Activated T-cell treated with anti-CD3 and anti-CD28 coated beads, Interleukin-2, amount 50 U/mL, for 24 hours (primary cell): ENCODE measurements at regions not wholly inside any gene's neighbourhood (a gene's known extent, or its start where the extent isn't known, plus 50 kb on each side); places are given as distances from the start of the nearest gene placed in this dataset.

ENCODE experiments used
- DNase-seq: peaks from one replicate; pipeline ENCODE4 v3.0.0-alpha.2; 2020
- H3K27ac Mint-ChIP-seq: 2 replicates; pipeline ENCODE4 v1.8.0; 2020; ENCODE audit warnings: mild to moderate bottlenecking, mixed read lengths
- H3K27me3 Mint-ChIP-seq: 2 replicates; pipeline ENCODE4 v1.8.0; 2020; ENCODE audit warnings: mixed read lengths
- H3K36me3 Mint-ChIP-seq: 2 replicates; pipeline ENCODE4 v1.8.0; 2020; ENCODE audit warnings: low read depth, mixed read lengths
- H3K4me1 Mint-ChIP-seq: 2 replicates; pipeline ENCODE4 v1.8.0; 2020; ENCODE audit warnings: low read depth, mixed read lengths
- H3K4me3 Mint-ChIP-seq: 2 replicates; pipeline ENCODE4 v1.8.0; 2020; ENCODE audit warnings: mild to moderate bottlenecking, moderate library complexity, mixed read lengths
- H3K9me3 Mint-ChIP-seq: 2 replicates; pipeline ENCODE4 v1.8.0; 2020; ENCODE audit warnings: mixed read lengths

GRCh38 chr16:72426386-72426785 lies 254.4 kb upstream of the PMFBP1 start:
- peaks cover 16% of the 10 kb centered on the region for H3K9me3 Mint-ChIP-seq
- H3K4me1 Mint-ChIP-seq: no peaks in the 10 kb centered on the region
- no peak for DNase-seq
- no peaks in the 10 kb centered on the region for H3K27me3 Mint-ChIP-seq
- peaks cover 16% of the 10 kb centered on the region for H3K36me3 Mint-ChIP-seq
- H3K27ac Mint-ChIP-seq: no peak overlapping the region
- H3K4me3 Mint-ChIP-seq: no peak overlapping the region

- H3K4me3 Mint-ChIP-seq: no peak overlapping the region
- DNase-seq: no peak
- peaks cover 16% of the 10 kb centered on the region for H3K36me3 Mint-ChIP-seq
- H3K9me3 Mint-ChIP-seq: peaks cover 18% of the 10 kb centered on the region
- H3K27me3 Mint-ChIP-seq: no peaks in the 10 kb centered on the region
- no peak overlapping the region for H3K27ac Mint-ChIP-seq
- H3K4me1 Mint-ChIP-seq: no peaks in the 10 kb centered on the region
Measured at GRCh38 chr16:72425571-72426341, 253.8 kb upstream of the PMFBP1 start.

GRCh38 chr16:72424757-72425156 lies 252.8 kb upstream of the PMFBP1 start:
- Mint-ChIP-seq H3K9me3 (peaks cover 18% of the 10 kb centered on the region), H3K27ac (no peak overlapping the region), H3K4me3 (no peak overlapping the region), H3K36me3 (peaks cover 16% of the 10 kb centered on the region), H3K27me3 (no peaks in the 10 kb centered on the region), H3K4me1 (no peaks in the 10 kb centered on the region)
- no peak for DNase-seq

GRCh38 chr16:72422308-72422897 lies 250.4 kb upstream of the PMFBP1 start:
- Mint-ChIP-seq H3K9me3 (peaks cover 21% of the 10 kb centered on the region), H3K4me3 (no peak overlapping the region), H3K4me1 (no peaks in the 10 kb centered on the region), H3K36me3 (peaks cover 16% of the 10 kb centered on the region), H3K27ac (no peak overlapping the region), H3K27me3 (no peaks in the 10 kb centered on the region)
- no peak for DNase-seq

GRCh38 chr16:72419638-72420037 lies 247.7 kb upstream of the PMFBP1 start:
- peaks cover 6% of the 10 kb centered on the region for H3K36me3 Mint-ChIP-seq
- H3K9me3 Mint-ChIP-seq: peaks cover 17% of the 10 kb centered on the region
- H3K4me1 Mint-ChIP-seq: peaks cover 5% of the 10 kb centered on the region
- no peak for DNase-seq
- H3K27ac Mint-ChIP-seq: no peak overlapping the region
- H3K27me3 Mint-ChIP-seq: no peaks in the 10 kb centered on the region
- H3K4me3 Mint-ChIP-seq: no peak overlapping the region

DNA sequence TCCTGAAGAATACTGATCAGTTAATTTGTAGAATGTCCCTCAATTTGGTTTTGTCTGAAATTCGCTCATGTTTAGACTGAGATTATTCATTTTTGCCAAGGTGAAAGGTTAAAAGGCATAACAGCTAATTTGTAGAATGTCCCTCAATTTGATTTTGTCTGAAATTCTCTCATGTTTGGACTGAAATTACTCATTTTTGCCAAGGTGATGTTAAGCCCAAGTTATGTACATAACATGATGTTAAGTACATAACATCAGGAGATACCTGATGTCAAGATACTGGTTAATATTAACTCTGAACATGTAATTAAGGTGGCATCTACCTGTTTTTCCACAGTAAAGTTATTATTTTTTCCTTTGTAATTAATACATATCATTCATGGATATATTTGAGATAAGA lies 243.4 kb upstream of the PMFBP1 start:
- Mint-ChIP-seq H3K27me3 (no peaks in the 10 kb centered on the region), H3K9me3 (peaks cover 2% of the 10 kb centered on the region), H3K4me1 (peaks cover 5% of the 10 kb centered on the region), H3K36me3 (no peaks in the 10 kb centered on the region), H3K4me3 (no peak overlapping the region), H3K27ac (no peak overlapping the region)
- no peak for DNase-seq

- peaks cover 3% of the 10 kb centered on the region for H3K4me1 Mint-ChIP-seq
- H3K27ac Mint-ChIP-seq: no peak overlapping the region
- H3K36me3 Mint-ChIP-seq: no peaks in the 10 kb centered on the region
- no peaks in the 10 kb centered on the region for H3K27me3 Mint-ChIP-seq
- no peaks in the 10 kb centered on the region for H3K9me3 Mint-ChIP-seq
- no peak overlapping the region for H3K4me3 Mint-ChIP-seq
- no peak for DNase-seq
Measured at GRCh38 chr16:72410492-72410891, 238.5 kb upstream of the PMFBP1 start.

- Mint-ChIP-seq H3K36me3 (no peaks in the 10 kb centered on the region), H3K27me3 (no peaks in the 10 kb centered on the region), H3K4me3 (no peak overlapping the region), H3K27ac (no peak overlapping the region), H3K9me3 (no peaks in the 10 kb centered on the region), H3K4me1 (no peaks in the 10 kb centered on the region)
- no peak for DNase-seq
Measured at GRCh38 chr16:72409423-72409822, 237.5 kb upstream of the PMFBP1 start.

- no peak overlapping the region for H3K4me3 Mint-ChIP-seq
- no peaks in the 10 kb centered on the region for H3K9me3 Mint-ChIP-seq
Measured at GRCh38 chr16:72406390-72406789, 234.4 kb upstream of the PMFBP1 start.

GRCh38 chr16:72404299-72404698 lies 232.3 kb upstream of the PMFBP1 start:
- H3K27ac Mint-ChIP-seq: no peak overlapping the region
- DNase-seq: no peak

More at GRCh38 chr16:72406390-72406789, 234.4 kb upstream of the PMFBP1 start:
- Mint-ChIP-seq H3K36me3 (no peaks in the 10 kb centered on the region), H3K27ac (no peak overlapping the region), H3K27me3 (no peaks in the 10 kb centered on the region), H3K4me1 (no peaks in the 10 kb centered on the region)
- DNase-seq: no peak

DNA sequence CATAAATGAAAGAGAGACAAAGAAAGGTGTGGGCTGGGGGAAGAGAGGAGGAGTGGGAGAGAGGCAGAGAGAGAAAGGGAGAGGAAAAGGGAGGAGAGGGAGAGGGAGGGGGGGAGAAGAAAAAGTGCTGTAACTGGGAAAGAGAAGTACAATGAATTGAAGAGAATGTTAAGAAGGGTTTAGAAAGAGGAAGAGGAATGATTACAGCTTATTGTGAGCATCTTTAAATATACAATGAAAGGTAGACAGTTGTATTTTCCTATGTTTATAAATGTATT lies 229.1 kb upstream of the PMFBP1 start:
- H3K9me3 Mint-ChIP-seq: no peaks in the 10 kb centered on the region
- H3K36me3 Mint-ChIP-seq: no peaks in the 10 kb centered on the region
- no peak overlapping the region for H3K4me3 Mint-ChIP-seq
- no peaks in the 10 kb centered on the region for H3K27me3 Mint-ChIP-seq
- H3K4me1 Mint-ChIP-seq: no peaks in the 10 kb centered on the region
- DNase-seq: no peak
- no peak overlapping the region for H3K27ac Mint-ChIP-seq

More at GRCh38 chr16:72404299-72404698, 232.3 kb upstream of the PMFBP1 start:
- Mint-ChIP-seq H3K9me3 (no peaks in the 10 kb centered on the region), H3K4me3 (no peak overlapping the region), H3K27me3 (no peaks in the 10 kb centered on the region), H3K36me3 (no peaks in the 10 kb centered on the region), H3K4me1 (no peaks in the 10 kb centered on the region)

DNA sequence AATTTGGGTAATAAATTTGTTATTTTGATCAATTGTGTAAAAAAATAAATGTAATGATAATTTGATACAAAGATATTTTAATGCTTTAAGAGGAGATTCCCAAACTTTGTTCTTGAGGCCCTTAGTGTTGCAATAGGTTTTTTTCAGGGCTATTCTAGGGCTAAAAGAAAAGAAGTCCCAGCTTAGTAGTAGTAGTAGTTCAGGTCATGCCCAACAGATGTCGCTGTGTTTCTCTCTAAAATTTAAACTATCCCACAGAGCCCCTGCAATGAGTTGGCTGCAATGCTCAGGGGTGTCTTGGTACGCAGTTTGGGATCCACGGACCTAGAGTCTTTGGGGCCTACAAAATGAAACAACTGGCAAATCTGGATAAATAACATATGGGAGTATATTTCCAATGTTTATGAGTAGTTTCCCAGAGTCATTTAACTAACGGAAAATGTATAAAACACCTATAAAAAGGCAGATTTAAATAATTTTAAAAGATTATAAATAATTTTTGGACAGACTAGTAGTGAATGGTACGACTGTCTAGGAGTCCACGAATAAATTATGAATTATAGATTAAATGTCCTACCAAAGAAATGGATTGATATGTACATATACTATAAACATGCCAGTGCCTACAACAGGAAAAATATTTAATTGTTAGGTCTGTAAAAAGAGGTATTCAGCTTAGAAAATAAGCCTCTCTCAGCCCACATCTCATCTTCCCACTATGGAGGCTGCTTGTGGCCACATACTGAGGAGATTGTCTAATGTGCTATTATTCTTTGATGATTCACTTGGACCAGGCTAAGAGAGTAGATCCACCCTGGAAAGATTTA lies 228.5 kb upstream of the PMFBP1 start:
- no peak overlapping the region for H3K4me3 Mint-ChIP-seq
- no peaks in the 10 kb centered on the region for H3K27me3 Mint-ChIP-seq
- no peaks in the 10 kb centered on the region for H3K36me3 Mint-ChIP-seq
- H3K4me1 Mint-ChIP-seq: no peaks in the 10 kb centered on the region
- no peak for DNase-seq
- H3K9me3 Mint-ChIP-seq: no peaks in the 10 kb centered on the region
- H3K27ac Mint-ChIP-seq: no peak overlapping the region

- Mint-ChIP-seq H3K27me3 (no peaks in the 10 kb centered on the region), H3K4me1 (no peaks in the 10 kb centered on the region), H3K9me3 (peaks cover 3% of the 10 kb centered on the region), H3K4me3 (no peak overlapping the region), H3K27ac (no peak overlapping the region), H3K36me3 (no peaks in the 10 kb centered on the region)
- no peak for DNase-seq
Measured at GRCh38 chr16:72399811-72400210, 227.9 kb upstream of the PMFBP1 start.

GRCh38 chr16:72397876-72398275 lies 225.9 kb upstream of the PMFBP1 start:
- peaks cover 10% of the 10 kb centered on the region for H3K9me3 Mint-ChIP-seq
- H3K27me3 Mint-ChIP-seq: no peaks in the 10 kb centered on the region
- no peaks in the 10 kb centered on the region for H3K36me3 Mint-ChIP-seq
- H3K27ac Mint-ChIP-seq: no peak overlapping the region
- no peak overlapping the region for H3K4me3 Mint-ChIP-seq
- DNase-seq: no peak
- no peaks in the 10 kb centered on the region for H3K4me1 Mint-ChIP-seq

GRCh38 chr16:72394526-72394925 lies 222.6 kb upstream of the PMFBP1 start:
- Mint-ChIP-seq H3K27me3 (no peaks in the 10 kb centered on the region), H3K36me3 (no peaks in the 10 kb centered on the region), H3K27ac (no peak overlapping the region), H3K9me3 (peaks cover 10% of the 10 kb centered on the region), H3K4me1 (no peaks in the 10 kb centered on the region), H3K4me3 (no peak overlapping the region)
- DNase-seq: no peak
